GM23338 (cell line): ENCODE measurements at regions not wholly inside any gene's neighbourhood (a gene's known extent, or its start where the extent isn't known, plus 50 kb on each side); places are given as distances from the start of the nearest gene placed in this dataset.

ENCODE experiments used
- ATAC-seq: fragments of 200-7000 bp; cut with Tn5 transposase; 3 replicates; pipeline ENCODE4 v1.9.1; 2020
- DNase-seq: peaks from one replicate; pipeline ENCODE4 v3.0.0-alpha.2; 2015; ENCODE audit warnings: low spot score
- H2AFZ ChIP-seq: fragments of 200-600 bp; sonication (generic); 2 replicates; pipeline ENCODE4 v1.8.0; 2016; ENCODE audit warnings: antibody characterized with exemption, mild to moderate bottlenecking, moderate library complexity
- H3F3A ChIP-seq: fragments of 200-600 bp; sonication (generic); replicated peaks from 2 replicates; pipeline ENCODE4 v1.8.0; 2017; ENCODE audit warnings: antibody characterized with exemption, mixed run types, low read depth
- H3K27ac ChIP-seq: fragments of 200-600 bp; sonication (generic); 2 replicates; pipeline ENCODE4 v1.6.1; 2016; ENCODE audit warnings: low read depth
- H3K27me3 ChIP-seq: fragments of 200-600 bp; sonication (generic); 2 replicates; pipeline ENCODE4 v1.8.0; 2016; ENCODE audit warnings: mild to moderate bottlenecking, mixed run types, moderate library complexity; ENCODE audit not compliant: insufficient read depth
- H3K36me3 ChIP-seq: fragments of 200-600 bp; sonication (generic); 2 replicates; pipeline ENCODE4 v1.8.0; 2016; ENCODE audit warnings: mild to moderate bottlenecking; ENCODE audit not compliant: insufficient read depth
- H3K4me1 ChIP-seq: fragments of 200-600 bp; sonication (generic); 2 replicates; pipeline ENCODE4 v1.8.0; 2016; ENCODE audit warnings: mild to moderate bottlenecking, moderate library complexity; ENCODE audit not compliant: insufficient read depth
- H3K4me2 ChIP-seq: fragments of 200-600 bp; sonication (generic); 2 replicates; pipeline ENCODE4 v1.7.1; 2017; ENCODE audit warnings: mixed run types
- H3K4me3 ChIP-seq: fragments of 200-600 bp; sonication (generic); 2 replicates; pipeline ENCODE4 v1.6.1; 2016; ENCODE audit warnings: mixed run types
- H3K79me2 ChIP-seq: fragments of 200-600 bp; sonication (generic); replicated peaks from 2 replicates; pipeline ENCODE4 v1.8.0; 2017; ENCODE audit warnings: mild to moderate bottlenecking; ENCODE audit not compliant: insufficient read depth
- H3K9me2 ChIP-seq: fragments of 200-600 bp; sonication (generic); 2 replicates; pipeline ENCODE4 v1.8.0; 2017; ENCODE audit not compliant: insufficient read depth
- H4K20me1 ChIP-seq: fragments of 200-600 bp; sonication (generic); replicated peaks from 2 replicates; pipeline ENCODE4 v1.8.0; 2017; ENCODE audit warnings: mild to moderate bottlenecking; ENCODE audit not compliant: insufficient read depth
- H3K27ac Mint-ChIP-seq: 2 replicates; pipeline ENCODE4 v1.8.0; 2020; ENCODE audit warnings: inconsistent platforms, mild to moderate bottlenecking, moderate library complexity, mixed read lengths
- H3K27me3 Mint-ChIP-seq: 3 replicates; pipeline ENCODE4 v1.8.0; 2022; ENCODE audit warnings: low read depth, mild to moderate bottlenecking, moderate library complexity, mixed read lengths, inconsistent platforms; ENCODE audit not compliant: insufficient read depth, poor library complexity
- H3K36me3 Mint-ChIP-seq: 3 replicates; pipeline ENCODE4 v1.8.0; 2021; ENCODE audit warnings: low read depth, mild to moderate bottlenecking, inconsistent platforms, moderate library complexity, mixed read lengths
- H3K4me1 Mint-ChIP-seq: 3 replicates; pipeline ENCODE4 v1.8.0; 2020; ENCODE audit warnings: mild to moderate bottlenecking, inconsistent platforms, mixed read lengths
- H3K4me3 Mint-ChIP-seq: 3 replicates; pipeline ENCODE4 v1.8.0; 2021; ENCODE audit warnings: moderate library complexity, mild to moderate bottlenecking, inconsistent platforms, mixed read lengths
- H3K9me3 Mint-ChIP-seq: 3 replicates; pipeline ENCODE4 v1.8.0; 2020; ENCODE audit warnings: moderate library complexity, mild to moderate bottlenecking, inconsistent platforms, mixed read lengths
- CREB1 ChIP-seq: fragments of 250-450 bp; sonication (Bioruptor Pico); IDR thresholded peaks from 2 replicates; pipeline ENCODE4 v1.5.0; 2020; ENCODE audit warnings: low read depth, mild to moderate bottlenecking, moderate library complexity
- EZH2 ChIP-seq: fragments of 200-600 bp; sonication (generic); IDR thresholded peaks from one replicate; pipeline ENCODE4 v1.8.0; 2017; ENCODE audit warnings: antibody characterized with exemption, mild to moderate bottlenecking, low read depth; ENCODE audit not compliant: unreplicated experiment
- JUNB ChIP-seq: IDR thresholded peaks from one replicate; pipeline ENCODE4 v1.6.1; 2016; ENCODE audit warnings: antibody characterized with exemption; ENCODE audit not compliant: unreplicated experiment
- NANOG ChIP-seq: IDR thresholded peaks from 2 replicates; pipeline ENCODE4 v1.6.1; 2016; ENCODE audit warnings: antibody characterized with exemption, borderline replicate concordance
- TF ChIP-seq, protein P1 (sequence below), 2 experiments: fragments of 200-600 bp in 1 of 2; sonication (generic) in 1 of 2; conservative IDR thresholded peaks; 2 replicates each; pipeline versions ENCODE4 v1.5.1 to v1.6.1; 2016 to 2017; ENCODE audit warnings: antibody characterized with exemption in 2 of 2, low read depth in 2 of 2, mild to moderate bottlenecking in 2 of 2, moderate library complexity in 1 of 2
- TF ChIP-seq, protein P2 (sequence below): IDR thresholded peaks from one replicate; pipeline ENCODE4 v1.6.1; 2018; ENCODE audit warnings: antibody characterized with exemption; ENCODE audit not compliant: unreplicated experiment
- TF ChIP-seq, protein P3 (sequence below): fragments of 250-450 bp; sonication (Bioruptor Pico); IDR thresholded peaks from 2 replicates; pipeline ENCODE4 v1.5.0; 2020; ENCODE audit warnings: mild to moderate bottlenecking, moderate library complexity

DNA sequence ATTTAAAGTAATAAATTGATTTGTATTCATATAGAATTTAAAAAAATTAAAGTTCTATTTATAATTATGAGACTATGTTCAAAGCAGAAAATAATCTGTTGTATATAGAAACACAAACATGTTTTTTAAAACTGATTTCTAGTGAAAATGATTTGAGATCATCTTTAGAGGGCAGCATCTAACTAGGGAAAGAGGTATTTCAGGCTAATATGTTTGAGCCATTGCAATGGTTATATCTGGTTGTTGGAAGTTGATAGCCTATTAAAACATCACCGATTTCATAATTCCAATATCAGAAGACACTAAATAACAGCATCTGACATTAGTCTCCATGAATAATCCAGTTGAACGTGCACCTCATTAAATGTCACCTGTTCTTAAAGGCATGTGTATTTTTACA, 79.8 kb upstream of the SLITRK6 start (continued):
- TF ChIP-seq, protein P1, sequence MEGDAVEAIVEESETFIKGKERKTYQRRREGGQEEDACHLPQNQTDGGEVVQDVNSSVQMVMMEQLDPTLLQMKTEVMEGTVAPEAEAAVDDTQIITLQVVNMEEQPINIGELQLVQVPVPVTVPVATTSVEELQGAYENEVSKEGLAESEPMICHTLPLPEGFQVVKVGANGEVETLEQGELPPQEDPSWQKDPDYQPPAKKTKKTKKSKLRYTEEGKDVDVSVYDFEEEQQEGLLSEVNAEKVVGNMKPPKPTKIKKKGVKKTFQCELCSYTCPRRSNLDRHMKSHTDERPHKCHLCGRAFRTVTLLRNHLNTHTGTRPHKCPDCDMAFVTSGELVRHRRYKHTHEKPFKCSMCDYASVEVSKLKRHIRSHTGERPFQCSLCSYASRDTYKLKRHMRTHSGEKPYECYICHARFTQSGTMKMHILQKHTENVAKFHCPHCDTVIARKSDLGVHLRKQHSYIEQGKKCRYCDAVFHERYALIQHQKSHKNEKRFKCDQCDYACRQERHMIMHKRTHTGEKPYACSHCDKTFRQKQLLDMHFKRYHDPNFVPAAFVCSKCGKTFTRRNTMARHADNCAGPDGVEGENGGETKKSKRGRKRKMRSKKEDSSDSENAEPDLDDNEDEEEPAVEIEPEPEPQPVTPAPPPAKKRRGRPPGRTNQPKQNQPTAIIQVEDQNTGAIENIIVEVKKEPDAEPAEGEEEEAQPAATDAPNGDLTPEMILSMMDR (conservative IDR thresholded peaks at IDR 0.05; ENCODE audit: low read depth in 2 of 2) = no peak; a peak in 1 of 4 replicates
- TF ChIP-seq EZH2 (no peak), NANOG (no peak), JUNB (no peak)
- TF ChIP-seq, protein P2, sequence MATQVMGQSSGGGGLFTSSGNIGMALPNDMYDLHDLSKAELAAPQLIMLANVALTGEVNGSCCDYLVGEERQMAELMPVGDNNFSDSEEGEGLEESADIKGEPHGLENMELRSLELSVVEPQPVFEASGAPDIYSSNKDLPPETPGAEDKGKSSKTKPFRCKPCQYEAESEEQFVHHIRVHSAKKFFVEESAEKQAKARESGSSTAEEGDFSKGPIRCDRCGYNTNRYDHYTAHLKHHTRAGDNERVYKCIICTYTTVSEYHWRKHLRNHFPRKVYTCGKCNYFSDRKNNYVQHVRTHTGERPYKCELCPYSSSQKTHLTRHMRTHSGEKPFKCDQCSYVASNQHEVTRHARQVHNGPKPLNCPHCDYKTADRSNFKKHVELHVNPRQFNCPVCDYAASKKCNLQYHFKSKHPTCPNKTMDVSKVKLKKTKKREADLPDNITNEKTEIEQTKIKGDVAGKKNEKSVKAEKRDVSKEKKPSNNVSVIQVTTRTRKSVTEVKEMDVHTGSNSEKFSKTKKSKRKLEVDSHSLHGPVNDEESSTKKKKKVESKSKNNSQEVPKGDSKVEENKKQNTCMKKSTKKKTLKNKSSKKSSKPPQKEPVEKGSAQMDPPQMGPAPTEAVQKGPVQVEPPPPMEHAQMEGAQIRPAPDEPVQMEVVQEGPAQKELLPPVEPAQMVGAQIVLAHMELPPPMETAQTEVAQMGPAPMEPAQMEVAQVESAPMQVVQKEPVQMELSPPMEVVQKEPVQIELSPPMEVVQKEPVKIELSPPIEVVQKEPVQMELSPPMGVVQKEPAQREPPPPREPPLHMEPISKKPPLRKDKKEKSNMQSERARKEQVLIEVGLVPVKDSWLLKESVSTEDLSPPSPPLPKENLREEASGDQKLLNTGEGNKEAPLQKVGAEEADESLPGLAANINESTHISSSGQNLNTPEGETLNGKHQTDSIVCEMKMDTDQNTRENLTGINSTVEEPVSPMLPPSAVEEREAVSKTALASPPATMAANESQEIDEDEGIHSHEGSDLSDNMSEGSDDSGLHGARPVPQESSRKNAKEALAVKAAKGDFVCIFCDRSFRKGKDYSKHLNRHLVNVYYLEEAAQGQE = no peak

DNA sequence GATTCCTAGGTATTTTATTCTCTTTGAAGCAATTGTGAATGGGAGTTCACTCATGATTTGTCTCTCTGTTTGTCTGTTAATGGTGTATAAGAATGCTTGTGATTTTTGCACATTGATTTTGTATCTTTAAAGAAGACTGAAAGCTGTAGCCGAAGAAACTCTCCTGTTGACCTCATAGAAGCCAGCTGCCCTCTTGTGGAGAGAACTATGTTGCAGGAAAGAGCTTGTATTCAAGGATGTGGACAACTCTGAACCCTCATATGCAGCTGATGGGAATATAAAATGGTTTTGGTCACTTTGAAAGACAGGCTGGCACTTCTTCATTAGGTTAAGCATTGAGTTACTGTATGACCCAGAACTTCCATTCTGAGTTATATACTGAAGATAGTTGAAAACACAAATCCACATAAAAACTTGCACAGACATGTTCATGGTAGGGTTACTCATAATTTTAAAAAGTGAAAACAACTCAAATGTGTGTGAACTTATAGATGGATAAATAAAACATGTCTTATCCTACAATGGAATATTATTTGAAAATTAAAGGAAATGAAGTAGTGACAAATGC, 65.8 kb upstream of the SLITRK6 start:
- no peak overlapping the region for H3K4me3 ChIP-seq
- H4K20me1 ChIP-seq = no peaks in the 10 kb centered on the region
- H3K4me1 Mint-ChIP-seq = no peaks in the 10 kb centered on the region
- no peaks in the 10 kb centered on the region for H3K79me2 ChIP-seq
- DNase-seq = peak; percentile 78
- H3F3A ChIP-seq = no peaks in the 10 kb centered on the region
- no peaks in the 10 kb centered on the region for H3K9me2 ChIP-seq
- TF ChIP-seq, protein P3, sequence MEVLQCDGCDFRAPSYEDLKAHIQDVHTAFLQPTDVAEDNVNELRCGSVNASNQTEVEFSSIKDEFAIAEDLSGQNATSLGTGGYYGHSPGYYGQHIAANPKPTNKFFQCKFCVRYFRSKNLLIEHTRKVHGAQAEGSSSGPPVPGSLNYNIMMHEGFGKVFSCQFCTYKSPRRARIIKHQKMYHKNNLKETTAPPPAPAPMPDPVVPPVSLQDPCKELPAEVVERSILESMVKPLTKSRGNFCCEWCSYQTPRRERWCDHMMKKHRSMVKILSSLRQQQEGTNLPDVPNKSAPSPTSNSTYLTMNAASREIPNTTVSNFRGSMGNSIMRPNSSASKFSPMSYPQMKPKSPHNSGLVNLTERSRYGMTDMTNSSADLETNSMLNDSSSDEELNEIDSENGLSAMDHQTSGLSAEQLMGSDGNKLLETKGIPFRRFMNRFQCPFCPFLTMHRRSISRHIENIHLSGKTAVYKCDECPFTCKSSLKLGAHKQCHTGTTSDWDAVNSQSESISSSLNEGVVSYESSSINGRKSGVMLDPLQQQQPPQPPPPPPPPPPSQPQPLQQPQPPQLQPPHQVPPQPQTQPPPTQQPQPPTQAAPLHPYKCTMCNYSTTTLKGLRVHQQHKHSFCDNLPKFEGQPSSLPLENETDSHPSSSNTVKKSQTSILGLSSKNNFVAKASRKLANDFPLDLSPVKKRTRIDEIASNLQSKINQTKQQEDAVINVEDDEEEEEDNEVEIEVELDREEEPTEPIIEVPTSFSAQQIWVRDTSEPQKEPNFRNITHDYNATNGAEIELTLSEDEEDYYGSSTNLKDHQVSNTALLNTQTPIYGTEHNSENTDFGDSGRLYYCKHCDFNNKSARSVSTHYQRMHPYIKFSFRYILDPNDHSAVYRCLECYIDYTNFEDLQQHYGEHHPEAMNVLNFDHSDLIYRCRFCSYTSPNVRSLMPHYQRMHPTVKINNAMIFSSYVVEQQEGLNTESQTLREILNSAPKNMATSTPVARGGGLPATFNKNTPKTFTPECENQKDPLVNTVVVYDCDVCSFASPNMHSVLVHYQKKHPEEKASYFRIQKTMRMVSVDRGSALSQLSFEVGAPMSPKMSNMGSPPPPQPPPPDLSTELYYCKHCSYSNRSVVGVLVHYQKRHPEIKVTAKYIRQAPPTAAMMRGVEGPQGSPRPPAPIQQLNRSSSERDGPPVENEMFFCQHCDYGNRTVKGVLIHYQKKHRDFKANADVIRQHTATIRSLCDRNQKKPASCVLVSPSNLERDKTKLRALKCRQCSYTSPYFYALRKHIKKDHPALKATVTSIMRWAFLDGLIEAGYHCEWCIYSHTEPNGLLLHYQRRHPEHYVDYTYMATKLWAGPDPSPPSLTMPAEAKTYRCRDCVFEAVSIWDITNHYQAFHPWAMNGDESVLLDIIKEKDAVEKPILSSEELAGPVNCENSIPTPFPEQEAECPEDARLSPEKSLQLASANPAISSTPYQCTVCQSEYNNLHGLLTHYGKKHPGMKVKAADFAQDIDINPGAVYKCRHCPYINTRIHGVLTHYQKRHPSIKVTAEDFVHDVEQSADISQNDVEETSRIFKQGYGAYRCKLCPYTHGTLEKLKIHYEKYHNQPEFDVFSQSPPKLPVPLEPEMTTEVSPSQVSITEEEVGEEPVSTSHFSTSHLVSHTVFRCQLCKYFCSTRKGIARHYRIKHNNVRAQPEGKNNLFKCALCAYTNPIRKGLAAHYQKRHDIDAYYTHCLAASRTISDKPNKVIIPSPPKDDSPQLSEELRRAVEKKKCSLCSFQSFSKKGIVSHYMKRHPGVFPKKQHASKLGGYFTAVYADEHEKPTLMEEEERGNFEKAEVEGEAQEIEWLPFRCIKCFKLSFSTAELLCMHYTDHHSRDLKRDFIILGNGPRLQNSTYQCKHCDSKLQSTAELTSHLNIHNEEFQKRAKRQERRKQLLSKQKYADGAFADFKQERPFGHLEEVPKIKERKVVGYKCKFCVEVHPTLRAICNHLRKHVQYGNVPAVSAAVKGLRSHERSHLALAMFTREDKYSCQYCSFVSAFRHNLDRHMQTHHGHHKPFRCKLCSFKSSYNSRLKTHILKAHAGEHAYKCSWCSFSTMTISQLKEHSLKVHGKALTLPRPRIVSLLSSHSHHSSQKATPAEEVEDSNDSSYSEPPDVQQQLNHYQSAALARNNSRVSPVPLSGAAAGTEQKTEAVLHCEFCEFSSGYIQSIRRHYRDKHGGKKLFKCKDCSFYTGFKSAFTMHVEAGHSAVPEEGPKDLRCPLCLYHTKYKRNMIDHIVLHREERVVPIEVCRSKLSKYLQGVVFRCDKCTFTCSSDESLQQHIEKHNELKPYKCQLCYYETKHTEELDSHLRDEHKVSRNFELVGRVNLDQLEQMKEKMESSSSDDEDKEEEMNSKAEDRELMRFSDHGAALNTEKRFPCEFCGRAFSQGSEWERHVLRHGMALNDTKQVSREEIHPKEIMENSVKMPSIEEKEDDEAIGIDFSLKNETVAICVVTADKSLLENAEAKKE (CRISPR knock-in tag) = no peak
- TF ChIP-seq, protein P1 (conservative IDR thresholded peaks at IDR 0.05; ENCODE audit: low read depth in 2 of 2) = peak; percentile 72 to 77
- TF ChIP-seq CREB1 (CRISPR knock-in tag) = no peak
- no peaks in the 10 kb centered on the region for H3K36me3 ChIP-seq
- no peak overlapping the region for H3K27ac Mint-ChIP-seq
- H3K4me3 Mint-ChIP-seq = no peak overlapping the region
- H3K27me3 ChIP-seq = no peaks in the 10 kb centered on the region
- ATAC-seq = peak; percentile 73
- no peaks in the 10 kb centered on the region for H3K27me3 Mint-ChIP-seq
- no peaks in the 10 kb centered on the region for H3K4me1 ChIP-seq
- no peak overlapping the region for H2AFZ ChIP-seq
- H3K4me2 ChIP-seq = no peak overlapping the region
- no peaks in the 10 kb centered on the region for H3K9me3 Mint-ChIP-seq
- no peak overlapping the region for H3K27ac ChIP-seq
- H3K36me3 Mint-ChIP-seq = no peaks in the 10 kb centered on the region
